ENCODE measurements at regions not wholly inside any gene's neighbourhood (a gene's known extent, or its start where the extent isn't known, plus 50 kb on each side); places are given as distances from the start of the nearest gene placed in this dataset.

- Histone ChIP-seq H3K9me3 (no peaks in the 10 kb centered on the region), H3K27ac (peak overlapping the region; percentile 30), H3K4me3 (no peak overlapping the region), H3K27me3 (ENCODE audit: insufficient read depth in 3 of 3, low read length in 2 of 3) (no peaks in the 10 kb centered on the region), H3K4me1 (peaks cover 8% of the 10 kb centered on the region), H3K36me3 (ENCODE audit: insufficient read depth in 1 of 2, low read depth in 1 of 2) (no peaks in the 10 kb centered on the region)
- 73 to 90% (median 88%) methylated on average over 2 of the region's 2 CpGs for WGBS, 3 donors
- no peak for DNase-seq
- intact Hi-C loops (cut with DNase I) = no loop called here
- ATAC-seq = peak in 1 of 4 donors; percentile 18
- TF ChIP-seq CTCF (IDR thresholded peaks at IDR 0.05) = no peak
Measured at GRCh38 chr15:88982946-88983342, 69.8 kb upstream of the MFGE8 start.

- DNase-seq = no peak
- Histone ChIP-seq H3K4me1 (peaks cover 8% of the 10 kb centered on the region), H3K4me3 (no peak overlapping the region), H3K9me3 (no peaks in the 10 kb centered on the region), H3K36me3 (ENCODE audit: insufficient read depth in 1 of 2, low read depth in 1 of 2) (no peaks in the 10 kb centered on the region), H3K27ac (no peak overlapping the region), H3K27me3 (ENCODE audit: insufficient read depth in 3 of 3, low read length in 2 of 3) (no peaks in the 10 kb centered on the region)
- WGBS, 3 donors = 95 to 99% (median 98%) methylated on average over 9 of the region's 9 CpGs
- TF ChIP-seq CTCF (IDR thresholded peaks at IDR 0.05) = no peak
- intact Hi-C loops (cut with DNase I) = no loop called here
- ATAC-seq = no peak
Measured at GRCh38 chr15:88983861-88984429, 70.8 kb upstream of the MFGE8 start.

GRCh38 chr15:88985547-88986393 is 72.6 kb upstream of the MFGE8 start:
- Histone ChIP-seq H3K27me3 (ENCODE audit: insufficient read depth in 3 of 3, low read length in 2 of 3) (no peaks in the 10 kb centered on the region), H3K36me3 (ENCODE audit: insufficient read depth in 1 of 2, low read depth in 1 of 2) (no peaks in the 10 kb centered on the region), H3K4me3 (no peak overlapping the region), H3K27ac (no peak overlapping the region), H3K4me1 (peaks cover 8% of the 10 kb centered on the region), H3K9me3 (no peaks in the 10 kb centered on the region)
- DNase-seq (no peak), ATAC-seq (no peak)
- no peak for TF ChIP-seq CTCF (IDR thresholded peaks at IDR 0.05)
- intact Hi-C loops (cut with DNase I) = no loop called here
- WGBS, 3 donors = 77 to 82% (median 78%) methylated on average over 14 of the region's 14 CpGs

- Histone ChIP-seq H3K4me1 (peaks cover 8% of the 10 kb centered on the region), H3K27me3 (ENCODE audit: insufficient read depth in 3 of 3, low read length in 2 of 3) (no peaks in the 10 kb centered on the region), H3K9me3 (no peaks in the 10 kb centered on the region), H3K27ac (no peak overlapping the region), H3K4me3 (no peak overlapping the region), H3K36me3 (ENCODE audit: insufficient read depth in 1 of 2, low read depth in 1 of 2) (no peaks in the 10 kb centered on the region)
- intact Hi-C loops (cut with DNase I) = no loop called here
- WGBS, 3 donors = 63 to 72% (median 65%) methylated on average over 11 of the region's 11 CpGs
- TF ChIP-seq CTCF (IDR thresholded peaks at IDR 0.05) = no peak
- DNase-seq (no peak), ATAC-seq (no peak)
Measured at GRCh38 chr15:88986949-88987590, 73.9 kb upstream of the MFGE8 start.
